ENCODE measurements at regions not wholly inside any gene's neighbourhood (a gene's known extent, or its start where the extent isn't known, plus 50 kb on each side); places are given as distances from the start of the nearest gene placed in this dataset.
A peak's percentile ranks its signal among the peaks of the same experiment; 100 is the strongest.

- WGBS, 2 donors: 98 to 100% methylated on average over 3 of the region's 3 CpGs
- Histone ChIP-seq H3K36me3 (no peaks in the 10 kb centered on the region), H3K27ac (no peak overlapping the region), H3K4me1 (no peaks in the 10 kb centered on the region), H3K4me3 (no peak overlapping the region), H3K27me3 (no peaks in the 10 kb centered on the region), H3K9me3 (no peaks in the 10 kb centered on the region)
- DNase-seq (no peak), ATAC-seq (ENCODE audit: low FRiP score in 2 of 2) (no peak)
- TF ChIP-seq EP300 (IDR thresholded peaks at IDR 0.05) (no peak), CTCF (IDR thresholded peaks at IDR 0.05) (no peak), POLR2AphosphoS5 (IDR thresholded peaks at IDR 0.05) (no peak), POLR2A (IDR thresholded peaks at IDR 0.05) (no peak)
Measured at GRCh38 chr5:124276166-124276565, 470.3 kb downstream of the ZNF608 start.

- 73 to 84% methylated on average over 2 of the region's 2 CpGs for WGBS, 2 donors
- DNase-seq (no peak), ATAC-seq (ENCODE audit: low FRiP score in 2 of 2) (no peak)
- H3K4me1 ChIP-seq: no peaks in the 10 kb centered on the region
- H3K9me3 ChIP-seq: no peaks in the 10 kb centered on the region
- H3K4me3 ChIP-seq: no peak overlapping the region
- H3K36me3 ChIP-seq: no peaks in the 10 kb centered on the region
- H3K27me3 ChIP-seq: no peaks in the 10 kb centered on the region
- no peak for TF ChIP-seq POLR2A (IDR thresholded peaks at IDR 0.05)
- no peak for TF ChIP-seq POLR2AphosphoS5 (IDR thresholded peaks at IDR 0.05)
- no peak for TF ChIP-seq CTCF (IDR thresholded peaks at IDR 0.05)
- TF ChIP-seq EP300 (IDR thresholded peaks at IDR 0.05): no peak
- no peak overlapping the region for H3K27ac ChIP-seq
Measured at GRCh38 chr5:124274949-124275348, 471.5 kb downstream of the ZNF608 start.

- Histone ChIP-seq H3K4me1 (peaks cover 12 to 24% (median 20%) of the 10 kb centered on the region in 4 donors), H3K4me3 (no peak overlapping the region), H3K27ac (no peak overlapping the region), H3K9me3 (no peaks in the 10 kb centered on the region), H3K36me3 (no peaks in the 10 kb centered on the region), H3K27me3 (no peaks in the 10 kb centered on the region)
- WGBS, 2 donors: 77 to 78% methylated on average over 2 of the region's 2 CpGs
- ATAC-seq (ENCODE audit: low FRiP score in 2 of 2): no peak
- TF ChIP-seq POLR2A (IDR thresholded peaks at IDR 0.05) (no peak), EP300 (IDR thresholded peaks at IDR 0.05) (no peak), POLR2AphosphoS5 (IDR thresholded peaks at IDR 0.05) (no peak), CTCF (IDR thresholded peaks at IDR 0.05) (no peak)
- no peak for DNase-seq
Measured at GRCh38 chr5:124264499-124264898, 481.9 kb downstream of the ZNF608 start.

- Histone ChIP-seq H3K4me1 (peaks cover 12 to 24% (median 20%) of the 10 kb centered on the region in 4 donors), H3K27ac (no peak overlapping the region), H3K36me3 (no peaks in the 10 kb centered on the region), H3K27me3 (no peaks in the 10 kb centered on the region), H3K9me3 (no peaks in the 10 kb centered on the region), H3K4me3 (no peak overlapping the region)
- DNase-seq (peak in 1 of 2 donors; percentile 25), ATAC-seq (ENCODE audit: low FRiP score in 2 of 2) (no peak)
- no peak for TF ChIP-seq POLR2A (IDR thresholded peaks at IDR 0.05)
- no peak for TF ChIP-seq CTCF (IDR thresholded peaks at IDR 0.05)
- TF ChIP-seq EP300 (IDR thresholded peaks at IDR 0.05): no peak
- no peak for TF ChIP-seq POLR2AphosphoS5 (IDR thresholded peaks at IDR 0.05)
- WGBS, 2 donors: 51 to 55% methylated on average over 6 of the region's 6 CpGs
Measured at GRCh38 chr5:124263680-124264491, 482.6 kb downstream of the ZNF608 start.
